CD4-positive, CD25-positive, alpha-beta regulatory T cell (primary cell): ENCODE measurements at regions not wholly inside any gene's neighbourhood (a gene's known extent, or its start where the extent isn't known, plus 50 kb on each side); places are given as distances from the start of the nearest gene placed in this dataset.
"Not testable (repeated sequence)": the region's sequence is repeated elsewhere in the genome, so short reads cannot be mapped to it uniquely, and the experiment has no call there.

ENCODE experiments used
- ATAC-seq, 2 donors: fragments of 150-1000 bp; cut with Tn5 transposase; one replicate each; pipeline ENCODE4 v1.10.0; 2021; ENCODE audit warnings: low read depth in 2 of 2, moderate number of reproducible peaks in 2 of 2, moderate library complexity in 1 of 2
- DNase-seq, 3 donors: peaks; one replicate each; pipeline versions ENCODE4 v3.0.0 to v3.0.0-alpha.2; 2012 to 2022; ENCODE audit warnings: mixed read lengths in 1 of 3
- H3K27ac ChIP-seq: one replicate; pipeline ENCODE4 v1.7.0; 2013; ENCODE audit warnings: mild to moderate bottlenecking, low read length; ENCODE audit not compliant: insufficient read depth, poor library complexity, severe bottlenecking
- H3K27me3 ChIP-seq: one replicate; pipeline ENCODE4 v1.7.0; 2013; ENCODE audit warnings: low read length; ENCODE audit not compliant: control insufficient read depth, insufficient read depth
- H3K36me3 ChIP-seq: one replicate; pipeline ENCODE4 v1.7.0; 2013; ENCODE audit warnings: mild to moderate bottlenecking, low read length, moderate library complexity; ENCODE audit not compliant: control insufficient read depth, insufficient read depth
- H3K4me1 ChIP-seq: 2 replicates; pipeline ENCODE4 v1.7.0; 2013; ENCODE audit warnings: mild to moderate bottlenecking, low read length; ENCODE audit not compliant: insufficient read depth, control insufficient read depth, poor library complexity, severe bottlenecking
- H3K4me3 ChIP-seq: one replicate; pipeline ENCODE4 v1.7.0; 2013; ENCODE audit warnings: low read depth, mild to moderate bottlenecking, low read length, moderate library complexity
- H3K9me3 ChIP-seq, 2 experiments: 1 replicate in 1 of 2; 2 replicates in 1 of 2; pipeline ENCODE4 v1.7.0; 2013; ENCODE audit warnings: low read length in 2 of 2, mild to moderate bottlenecking in 1 of 2, moderate library complexity in 1 of 2; ENCODE audit not compliant: control insufficient read depth in 2 of 2
- H3K27ac Mint-ChIP-seq, 3 donors: one replicate each; pipeline ENCODE4 v1.8.0; 2020 to 2022; ENCODE audit warnings: mild to moderate bottlenecking in 3 of 3, mixed read lengths in 3 of 3, moderate library complexity in 2 of 3
- H3K27me3 Mint-ChIP-seq: one replicate; pipeline ENCODE4 v1.8.0; 2022; ENCODE audit warnings: mild to moderate bottlenecking, mixed read lengths
- H3K36me3 Mint-ChIP-seq: one replicate; pipeline ENCODE4 v1.8.0; 2020; ENCODE audit warnings: mixed read lengths
- H3K4me1 Mint-ChIP-seq, 4 donors: one replicate each; pipeline ENCODE4 v1.8.0; 2020 to 2022; ENCODE audit warnings: mixed read lengths in 4 of 4, mild to moderate bottlenecking in 1 of 4
- H3K4me3 Mint-ChIP-seq, 4 donors: one replicate each; pipeline ENCODE4 v1.8.0; 2020 to 2022; ENCODE audit warnings: mild to moderate bottlenecking in 4 of 4, mixed read lengths in 4 of 4, moderate library complexity in 3 of 4
- H3K9me3 Mint-ChIP-seq, 7 donors: one replicate each; pipeline ENCODE4 v1.8.0; 2020 to 2022; ENCODE audit warnings: mixed read lengths in 7 of 7, mild to moderate bottlenecking in 3 of 7, moderate library complexity in 2 of 7

- Histone ChIP-seq H3K4me3 (no peak overlapping the region), H3K27ac (no peak overlapping the region), H3K36me3 (no peaks in the 10 kb centered on the region), H3K27me3 (no peaks in the 10 kb centered on the region), H3K4me1 (no peaks in the 10 kb centered on the region), H3K9me3 (no peaks in the 10 kb centered on the region)
- Mint-ChIP-seq H3K27me3 (no peaks in the 10 kb centered on the region), H3K4me3 (no peak overlapping the region), H3K4me1 (no peaks in the 10 kb centered on the region), H3K36me3 (no peaks in the 10 kb centered on the region), H3K27ac (no peak overlapping the region), H3K9me3 (peaks cover 0 to 18% (median 7%) of the 10 kb centered on the region in 7 donors)
- no peak for DNase-seq
- ATAC-seq = no peak
Measured at GRCh38 chr10:109247814-109248213, 675.5 kb downstream of the XPNPEP1 start.

GRCh38 chr10:109245821-109246220 is 677.5 kb downstream of the XPNPEP1 start:
- Histone ChIP-seq H3K9me3 (no peaks in the 10 kb centered on the region), H3K36me3 (no peaks in the 10 kb centered on the region), H3K27ac (no peak overlapping the region), H3K4me1 (no peaks in the 10 kb centered on the region), H3K27me3 (no peaks in the 10 kb centered on the region), H3K4me3 (no peak overlapping the region)
- H3K36me3 Mint-ChIP-seq = no peaks in the 10 kb centered on the region
- H3K4me1 Mint-ChIP-seq = no peaks in the 10 kb centered on the region
- no peak for ATAC-seq
- no peaks in the 10 kb centered on the region for H3K27me3 Mint-ChIP-seq
- DNase-seq = no peak
- peaks cover 0 to 11% (median 3%) of the 10 kb centered on the region in 7 donors for H3K9me3 Mint-ChIP-seq
- H3K4me3 Mint-ChIP-seq = no peak overlapping the region
- no peak overlapping the region for H3K27ac Mint-ChIP-seq

- no peaks in the 10 kb centered on the region for H3K4me1 Mint-ChIP-seq
- no peak overlapping the region for H3K4me3 Mint-ChIP-seq
- H3K27me3 Mint-ChIP-seq = no peaks in the 10 kb centered on the region
- peaks cover 0 to 14% (median 8%) of the 10 kb centered on the region in 7 donors for H3K9me3 Mint-ChIP-seq
- DNase-seq (no peak), ATAC-seq (no peak)
- no peaks in the 10 kb centered on the region for H3K36me3 Mint-ChIP-seq
- Histone ChIP-seq H3K4me3 (no peak overlapping the region), H3K27ac (no peak overlapping the region), H3K27me3 (no peaks in the 10 kb centered on the region), H3K9me3 (no peaks in the 10 kb centered on the region), H3K36me3 (no peaks in the 10 kb centered on the region), H3K4me1 (no peaks in the 10 kb centered on the region)
- no peak overlapping the region for H3K27ac Mint-ChIP-seq
Measured at GRCh38 chr10:109239371-109239770, 683.9 kb downstream of the XPNPEP1 start.

- Histone ChIP-seq H3K36me3 (no peaks in the 10 kb centered on the region), H3K4me1 (no peaks in the 10 kb centered on the region), H3K4me3 (no peak overlapping the region), H3K27ac (no peak overlapping the region), H3K27me3 (no peaks in the 10 kb centered on the region), H3K9me3 (no peaks in the 10 kb centered on the region)
- Mint-ChIP-seq H3K27me3 (no peaks in the 10 kb centered on the region), H3K27ac (no peak overlapping the region), H3K9me3 (peaks cover 0 to 11% (median 5%) of the 10 kb centered on the region in 7 donors), H3K4me3 (no peak overlapping the region), H3K4me1 (no peaks in the 10 kb centered on the region), H3K36me3 (no peaks in the 10 kb centered on the region)
- DNase-seq (no peak), ATAC-seq (no peak)
Measured at GRCh38 chr10:109237682-109238081, 685.6 kb downstream of the XPNPEP1 start.

GRCh38 chr10:109237050-109237449 is 686.3 kb downstream of the XPNPEP1 start:
- peaks cover 0 to 11% (median 5%) of the 10 kb centered on the region in 7 donors for H3K9me3 Mint-ChIP-seq
- Histone ChIP-seq H3K4me3 (no peak overlapping the region), H3K27me3 (no peaks in the 10 kb centered on the region), H3K4me1 (no peaks in the 10 kb centered on the region), H3K9me3 (no peaks in the 10 kb centered on the region), H3K27ac (no peak overlapping the region), H3K36me3 (no peaks in the 10 kb centered on the region)
- no peak overlapping the region for H3K27ac Mint-ChIP-seq
- no peaks in the 10 kb centered on the region for H3K4me1 Mint-ChIP-seq
- H3K27me3 Mint-ChIP-seq = no peaks in the 10 kb centered on the region
- H3K36me3 Mint-ChIP-seq = no peaks in the 10 kb centered on the region
- no peak for ATAC-seq
- H3K4me3 Mint-ChIP-seq = no peak overlapping the region
- DNase-seq = no peak

GRCh38 chr10:109223533-109223932 is 699.8 kb downstream of the XPNPEP1 start:
- not testable (repeated sequence) for ATAC-seq, H3K36me3 Mint-ChIP-seq, H3K27me3 Mint-ChIP-seq

GRCh38 chr10:109219935-109220605 is 703.2 kb downstream of the XPNPEP1 start:
- Mint-ChIP-seq H3K4me3 (no peak overlapping the region), H3K27me3 (no peaks in the 10 kb centered on the region), H3K9me3 (peaks cover 0 to 7% (median 2%) of the 10 kb centered on the region in 7 donors), H3K4me1 (no peaks in the 10 kb centered on the region), H3K27ac (no peak overlapping the region), H3K36me3 (no peaks in the 10 kb centered on the region)
- no peak overlapping the region for H3K27ac ChIP-seq
- H3K27me3 ChIP-seq = no peaks in the 10 kb centered on the region
- DNase-seq (no peak), ATAC-seq (no peak)
- no peaks in the 10 kb centered on the region for H3K9me3 ChIP-seq
- H3K36me3 ChIP-seq = no peaks in the 10 kb centered on the region
- H3K4me1 ChIP-seq = no peaks in the 10 kb centered on the region
- H3K4me3 ChIP-seq = no peak overlapping the region

More at GRCh38 chr10:109223533-109223932, 699.8 kb downstream of the XPNPEP1 start:
- H3K9me3 ChIP-seq, H3K27me3 ChIP-seq, H3K4me3 Mint-ChIP-seq, H3K4me1 Mint-ChIP-seq, DNase-seq, H3K36me3 ChIP-seq, H3K9me3 Mint-ChIP-seq, H3K27ac ChIP-seq, H3K4me3 ChIP-seq, H3K27ac Mint-ChIP-seq, H3K4me1 ChIP-seq: not testable (repeated sequence)

GRCh38 chr10:109218207-109218606 is 705.1 kb downstream of the XPNPEP1 start:
- H3K27me3 ChIP-seq = no peaks in the 10 kb centered on the region
- Mint-ChIP-seq H3K27ac (no peak overlapping the region), H3K27me3 (no peaks in the 10 kb centered on the region), H3K36me3 (no peaks in the 10 kb centered on the region), H3K9me3 (peaks cover 0 to 10% (median under 1%) of the 10 kb centered on the region in 7 donors), H3K4me1 (no peaks in the 10 kb centered on the region), H3K4me3 (no peak overlapping the region)
- no peak for ATAC-seq
- no peaks in the 10 kb centered on the region for H3K36me3 ChIP-seq
- no peak for DNase-seq
- H3K4me1 ChIP-seq = no peaks in the 10 kb centered on the region
- H3K9me3 ChIP-seq = no peaks in the 10 kb centered on the region
- no peak overlapping the region for H3K4me3 ChIP-seq
- no peak overlapping the region for H3K27ac ChIP-seq
